WTC11 (cell line): ENCODE measurements at regions not wholly inside any gene's neighbourhood (a gene's known extent, or its start where the extent isn't known, plus 50 kb on each side); places are given as distances from the start of the nearest gene placed in this dataset.

Source experiments
- ATAC-seq: fragments of 200-7000 bp; cut with Tn5 transposase; 2 replicates; pipeline ENCODE4 v1.10.0; 2021; ENCODE audit warnings: mild to moderate bottlenecking, moderate library complexity
- CTCF ChIA-PET: fragments of 300-600 bp; sonication (Branson Sonifier 250); formaldehyde crosslinking; loops from one replicate; lab custom pipeline; 2021; ENCODE audit warnings: antibody characterized with exemption; lab: Charles Lee
- POLR2A ChIA-PET: fragments of 350-600 bp; sonication (Branson Sonifier 250); formaldehyde crosslinking; loops from one replicate; lab custom pipeline; 2021; ENCODE audit warnings: antibody characterized with exemption; lab: Charles Lee
- DNase-seq: peaks from one replicate; pipeline ENCODE4 v3.0.0; 2021; ENCODE audit warnings: low spot score
- H3K27ac Mint-ChIP-seq: 2 replicates; pipeline ENCODE4 v1.8.0; 2021; ENCODE audit warnings: mixed read lengths
- H3K27me3 Mint-ChIP-seq: 2 replicates; pipeline ENCODE4 v1.8.0; 2021; ENCODE audit warnings: low read depth, mild to moderate bottlenecking, moderate library complexity, mixed read lengths
- H3K36me3 Mint-ChIP-seq: 2 replicates; pipeline ENCODE4 v1.8.0; 2021; ENCODE audit warnings: mixed read lengths
- H3K4me1 Mint-ChIP-seq: 2 replicates; pipeline ENCODE4 v1.8.0; 2022; ENCODE audit warnings: mixed read lengths
- H3K4me3 Mint-ChIP-seq: 2 replicates; pipeline ENCODE4 v1.8.0; 2021; ENCODE audit warnings: mild to moderate bottlenecking, moderate library complexity, mixed read lengths
- H3K9me3 Mint-ChIP-seq: 2 replicates; pipeline ENCODE4 v1.8.0; 2021; ENCODE audit warnings: mixed read lengths
- ESRRA ChIP-seq: sonication (generic); formaldehyde crosslinking; IDR thresholded peaks from 2 replicates; pipeline ENCODE4 v1.8.1; 2022; ENCODE audit warnings: mild to moderate bottlenecking, missing genetic modification reagents, borderline replicate concordance
- GRHL2 ChIP-seq: fragments of 250-450 bp; sonication (Bioruptor Pico); IDR thresholded peaks from 2 replicates; pipeline ENCODE4 v1.8.0; 2022; ENCODE audit warnings: mild to moderate bottlenecking, moderate library complexity; ENCODE audit not compliant: insufficient replicate concordance, severe bottlenecking
- JAZF1 ChIP-seq: fragments of 250-450 bp; sonication (Bioruptor Pico); IDR thresholded peaks from 2 replicates; pipeline ENCODE4 v1.9.0; 2021; ENCODE audit warnings: moderate library complexity, mild to moderate bottlenecking, inconsistent platforms
- NFATC4 ChIP-seq: fragments of 250-450 bp; sonication (Bioruptor Pico); IDR thresholded peaks from 2 replicates; pipeline ENCODE4 v1.9.0; 2021; ENCODE audit warnings: mild to moderate bottlenecking
- NFE2L1 ChIP-seq: sonication (generic); formaldehyde crosslinking; IDR thresholded peaks from 2 replicates; pipeline ENCODE4 v1.8.1; 2023; ENCODE audit warnings: missing genetic modification reagents
- NR1H2 ChIP-seq: sonication (generic); formaldehyde crosslinking; IDR thresholded peaks from 2 replicates; pipeline ENCODE4 v1.9.0; 2021; ENCODE audit warnings: mild to moderate bottlenecking, moderate library complexity, missing genetic modification reagents
- TCF7 ChIP-seq: sonication (generic); formaldehyde crosslinking; IDR thresholded peaks from 2 replicates; pipeline ENCODE4 v1.8.0; 2022; ENCODE audit warnings: mild to moderate bottlenecking, low read depth, missing genetic modification reagents, moderate library complexity
- TEAD1 ChIP-seq: sonication (generic); formaldehyde crosslinking; IDR thresholded peaks from 2 replicates; pipeline ENCODE4 v1.8.0; 2022; ENCODE audit warnings: mild to moderate bottlenecking, missing genetic modification reagents
- ZNF121 ChIP-seq: sonication (generic); formaldehyde crosslinking; IDR thresholded peaks from 2 replicates; pipeline ENCODE4 v1.8.0; 2023; ENCODE audit warnings: missing genetic modification reagents
- ZNF232 ChIP-seq: sonication (generic); formaldehyde crosslinking; IDR thresholded peaks from 2 replicates; pipeline ENCODE4 v1.8.0; 2022; ENCODE audit warnings: mild to moderate bottlenecking, missing genetic modification reagents
- ZNF317 ChIP-seq: sonication (generic); formaldehyde crosslinking; IDR thresholded peaks from 2 replicates; pipeline ENCODE4 v1.8.1; 2023; ENCODE audit warnings: low read depth, mild to moderate bottlenecking, moderate library complexity, missing genetic modification reagents, borderline replicate concordance
- ZNF423 ChIP-seq: fragments of 250-450 bp; sonication (Bioruptor Pico); IDR thresholded peaks from 2 replicates; pipeline ENCODE4 v2.1.2; 2022; ENCODE audit warnings: mild to moderate bottlenecking, moderate library complexity
- TF ChIP-seq, protein P1 (sequence below): fragments of 250-450 bp; sonication (Bioruptor Pico); IDR thresholded peaks from 2 replicates; pipeline ENCODE4 v1.9.0; 2021; ENCODE audit warnings: mild to moderate bottlenecking
- TF ChIP-seq, protein P2 (sequence below): sonication (generic); formaldehyde crosslinking; IDR thresholded peaks from 2 replicates; pipeline ENCODE4 v1.8.0; 2023; ENCODE audit warnings: missing genetic modification reagents, mild to moderate bottlenecking, borderline replicate concordance
- TF ChIP-seq, protein P3 (sequence below): sonication (generic); formaldehyde crosslinking; IDR thresholded peaks from 2 replicates; pipeline ENCODE4 v1.8.0; 2022; ENCODE audit warnings: mild to moderate bottlenecking, missing genetic modification reagents
- TF ChIP-seq, protein P4 (sequence below): sonication (generic); formaldehyde crosslinking; IDR thresholded peaks from 2 replicates; pipeline ENCODE4 v1.8.1; 2023; ENCODE audit warnings: mild to moderate bottlenecking, missing genetic modification reagents, borderline replicate concordance

DNA sequence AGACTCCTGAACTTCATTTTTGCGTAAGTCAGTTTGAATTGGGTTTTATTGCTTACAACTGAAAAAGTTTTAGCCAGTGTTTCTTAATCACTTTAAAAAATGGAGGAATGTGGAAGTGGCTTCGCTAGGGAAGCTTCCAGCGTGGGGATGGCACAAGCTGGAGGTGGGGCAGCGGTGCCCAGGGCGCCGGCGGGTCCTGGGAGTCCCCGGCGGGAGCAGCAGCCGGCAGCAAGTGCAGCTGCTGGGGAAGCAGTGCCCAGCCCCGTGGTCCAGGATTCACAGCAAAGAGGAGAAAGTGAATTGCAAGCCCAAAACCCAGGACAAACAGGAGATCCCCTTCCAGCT is 301.8 kb upstream of the PROK2 start (continued):
- TF ChIP-seq, protein P1, sequence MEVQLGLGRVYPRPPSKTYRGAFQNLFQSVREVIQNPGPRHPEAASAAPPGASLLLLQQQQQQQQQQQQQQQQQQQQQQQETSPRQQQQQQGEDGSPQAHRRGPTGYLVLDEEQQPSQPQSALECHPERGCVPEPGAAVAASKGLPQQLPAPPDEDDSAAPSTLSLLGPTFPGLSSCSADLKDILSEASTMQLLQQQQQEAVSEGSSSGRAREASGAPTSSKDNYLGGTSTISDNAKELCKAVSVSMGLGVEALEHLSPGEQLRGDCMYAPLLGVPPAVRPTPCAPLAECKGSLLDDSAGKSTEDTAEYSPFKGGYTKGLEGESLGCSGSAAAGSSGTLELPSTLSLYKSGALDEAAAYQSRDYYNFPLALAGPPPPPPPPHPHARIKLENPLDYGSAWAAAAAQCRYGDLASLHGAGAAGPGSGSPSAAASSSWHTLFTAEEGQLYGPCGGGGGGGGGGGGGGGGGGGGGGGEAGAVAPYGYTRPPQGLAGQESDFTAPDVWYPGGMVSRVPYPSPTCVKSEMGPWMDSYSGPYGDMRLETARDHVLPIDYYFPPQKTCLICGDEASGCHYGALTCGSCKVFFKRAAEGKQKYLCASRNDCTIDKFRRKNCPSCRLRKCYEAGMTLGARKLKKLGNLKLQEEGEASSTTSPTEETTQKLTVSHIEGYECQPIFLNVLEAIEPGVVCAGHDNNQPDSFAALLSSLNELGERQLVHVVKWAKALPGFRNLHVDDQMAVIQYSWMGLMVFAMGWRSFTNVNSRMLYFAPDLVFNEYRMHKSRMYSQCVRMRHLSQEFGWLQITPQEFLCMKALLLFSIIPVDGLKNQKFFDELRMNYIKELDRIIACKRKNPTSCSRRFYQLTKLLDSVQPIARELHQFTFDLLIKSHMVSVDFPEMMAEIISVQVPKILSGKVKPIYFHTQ (CRISPR knock-in tag) = no peak
- TF ChIP-seq ZNF423 (no peak), TCF7 (CRISPR knock-in tag) (no peak), ZNF317 (CRISPR knock-in tag) (no peak), JAZF1 (no peak)
- TF ChIP-seq, protein P2, sequence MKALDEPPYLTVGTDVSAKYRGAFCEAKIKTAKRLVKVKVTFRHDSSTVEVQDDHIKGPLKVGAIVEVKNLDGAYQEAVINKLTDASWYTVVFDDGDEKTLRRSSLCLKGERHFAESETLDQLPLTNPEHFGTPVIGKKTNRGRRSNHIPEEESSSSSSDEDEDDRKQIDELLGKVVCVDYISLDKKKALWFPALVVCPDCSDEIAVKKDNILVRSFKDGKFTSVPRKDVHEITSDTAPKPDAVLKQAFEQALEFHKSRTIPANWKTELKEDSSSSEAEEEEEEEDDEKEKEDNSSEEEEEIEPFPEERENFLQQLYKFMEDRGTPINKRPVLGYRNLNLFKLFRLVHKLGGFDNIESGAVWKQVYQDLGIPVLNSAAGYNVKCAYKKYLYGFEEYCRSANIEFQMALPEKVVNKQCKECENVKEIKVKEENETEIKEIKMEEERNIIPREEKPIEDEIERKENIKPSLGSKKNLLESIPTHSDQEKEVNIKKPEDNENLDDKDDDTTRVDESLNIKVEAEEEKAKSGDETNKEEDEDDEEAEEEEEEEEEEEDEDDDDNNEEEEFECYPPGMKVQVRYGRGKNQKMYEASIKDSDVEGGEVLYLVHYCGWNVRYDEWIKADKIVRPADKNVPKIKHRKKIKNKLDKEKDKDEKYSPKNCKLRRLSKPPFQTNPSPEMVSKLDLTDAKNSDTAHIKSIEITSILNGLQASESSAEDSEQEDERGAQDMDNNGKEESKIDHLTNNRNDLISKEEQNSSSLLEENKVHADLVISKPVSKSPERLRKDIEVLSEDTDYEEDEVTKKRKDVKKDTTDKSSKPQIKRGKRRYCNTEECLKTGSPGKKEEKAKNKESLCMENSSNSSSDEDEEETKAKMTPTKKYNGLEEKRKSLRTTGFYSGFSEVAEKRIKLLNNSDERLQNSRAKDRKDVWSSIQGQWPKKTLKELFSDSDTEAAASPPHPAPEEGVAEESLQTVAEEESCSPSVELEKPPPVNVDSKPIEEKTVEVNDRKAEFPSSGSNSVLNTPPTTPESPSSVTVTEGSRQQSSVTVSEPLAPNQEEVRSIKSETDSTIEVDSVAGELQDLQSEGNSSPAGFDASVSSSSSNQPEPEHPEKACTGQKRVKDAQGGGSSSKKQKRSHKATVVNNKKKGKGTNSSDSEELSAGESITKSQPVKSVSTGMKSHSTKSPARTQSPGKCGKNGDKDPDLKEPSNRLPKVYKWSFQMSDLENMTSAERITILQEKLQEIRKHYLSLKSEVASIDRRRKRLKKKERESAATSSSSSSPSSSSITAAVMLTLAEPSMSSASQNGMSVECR = no peak

DNA sequence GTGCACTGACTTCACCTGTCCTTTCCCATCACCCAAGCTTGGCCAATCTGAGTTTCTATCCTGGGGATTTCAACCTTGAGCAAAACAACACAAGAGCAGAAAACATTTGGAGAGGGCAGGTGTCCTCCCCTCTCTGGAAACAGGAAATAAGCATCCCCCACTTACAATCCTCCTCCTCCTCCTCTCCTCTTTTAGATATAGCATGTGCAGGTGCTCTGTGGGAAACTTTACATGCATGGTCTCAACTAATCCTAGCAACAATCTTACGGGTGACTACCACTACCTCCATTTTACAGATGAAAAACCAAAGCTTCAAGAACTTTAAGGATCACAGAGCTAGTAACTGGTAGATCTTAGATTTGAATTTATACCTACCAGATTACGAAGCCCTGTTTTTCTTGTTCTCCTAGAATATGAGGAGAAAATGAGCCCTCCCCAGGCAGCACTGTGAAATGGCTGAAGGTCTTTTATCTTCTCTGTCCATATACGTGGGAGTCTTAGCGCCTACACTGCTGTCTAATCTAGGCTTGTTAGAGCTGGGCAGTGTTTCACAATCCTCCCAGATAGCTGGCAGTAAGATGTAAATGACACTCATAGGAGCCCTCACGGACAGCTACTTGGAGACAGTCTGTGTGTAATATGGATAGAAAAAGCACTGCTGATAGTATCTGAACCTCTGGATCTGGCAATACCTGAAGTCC is 301.2 kb upstream of the PROK2 start:
- POLR2A ChIA-PET = no interaction called here
- Mint-ChIP-seq H3K9me3 (no peaks in the 10 kb centered on the region), H3K36me3 (no peaks in the 10 kb centered on the region; the same call in 1 of the 2 replicates), H3K27ac (no peak overlapping the region), H3K4me1 (peaks cover 26% of the 10 kb centered on the region), H3K4me3 (no peak overlapping the region), H3K27me3 (no peaks in the 10 kb centered on the region; the same call in 1 of the 2 replicates)
- ATAC-seq (no peak), DNase-seq (no peak)
- TF ChIP-seq GRHL2 (CRISPR knock-in tag) (no peak), NFATC4 (CRISPR knock-in tag) (no peak), TEAD1 (CRISPR knock-in tag) (no peak), NFE2L1 (CRISPR knock-in tag) (no peak)
- CTCF ChIA-PET = interaction anchor here (1.2 kb wide), 1 partner anchor 211 kb away, joined by 3 read pairs; no protein-coding TSS in a partner anchor

DNA sequence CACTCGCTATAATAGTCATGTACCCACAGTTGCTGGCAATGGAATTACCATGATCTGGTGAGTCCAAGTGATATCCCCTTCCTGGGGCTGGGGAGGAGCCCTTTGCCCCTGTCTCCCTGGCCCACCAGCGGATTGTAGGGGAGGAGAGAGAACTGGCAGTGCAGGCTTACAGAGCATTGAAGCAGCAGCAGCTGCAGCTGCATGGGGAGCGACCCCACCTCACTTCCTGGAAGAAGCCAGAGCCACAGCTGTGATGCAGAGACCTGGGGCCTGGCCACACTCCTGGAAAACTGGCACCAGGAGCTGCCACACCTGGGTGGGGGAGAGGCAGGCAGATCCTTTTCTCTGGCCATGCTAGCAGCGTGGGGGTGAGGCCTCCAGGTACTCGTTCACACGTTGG is 300.1 kb upstream of the PROK2 start:
- no peak for DNase-seq
- CTCF ChIA-PET = no interaction called here
- Mint-ChIP-seq H3K4me3 (no peak overlapping the region), H3K4me1 (peaks cover 37% of the 10 kb centered on the region), H3K9me3 (peaks cover 8% of the 10 kb centered on the region), H3K27ac (no peak overlapping the region), H3K27me3 (no peaks in the 10 kb centered on the region; the same call in 1 of the 2 replicates), H3K36me3 (no peaks in the 10 kb centered on the region; the same call in 1 of the 2 replicates)
- POLR2A ChIA-PET = no interaction called here
- ATAC-seq = no peak
- TF ChIP-seq GRHL2 (CRISPR knock-in tag) (no peak), ZNF121 (no peak), ESRRA (no peak), ZNF232 (CRISPR knock-in tag) (no peak), ZNF317 (CRISPR knock-in tag) (no peak), NR1H2 (CRISPR knock-in tag) (no peak)
- TF ChIP-seq, protein P3, sequence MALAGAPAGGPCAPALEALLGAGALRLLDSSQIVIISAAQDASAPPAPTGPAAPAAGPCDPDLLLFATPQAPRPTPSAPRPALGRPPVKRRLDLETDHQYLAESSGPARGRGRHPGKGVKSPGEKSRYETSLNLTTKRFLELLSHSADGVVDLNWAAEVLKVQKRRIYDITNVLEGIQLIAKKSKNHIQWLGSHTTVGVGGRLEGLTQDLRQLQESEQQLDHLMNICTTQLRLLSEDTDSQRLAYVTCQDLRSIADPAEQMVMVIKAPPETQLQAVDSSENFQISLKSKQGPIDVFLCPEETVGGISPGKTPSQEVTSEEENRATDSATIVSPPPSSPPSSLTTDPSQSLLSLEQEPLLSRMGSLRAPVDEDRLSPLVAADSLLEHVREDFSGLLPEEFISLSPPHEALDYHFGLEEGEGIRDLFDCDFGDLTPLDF = no peak
- TF ChIP-seq, protein P4, sequence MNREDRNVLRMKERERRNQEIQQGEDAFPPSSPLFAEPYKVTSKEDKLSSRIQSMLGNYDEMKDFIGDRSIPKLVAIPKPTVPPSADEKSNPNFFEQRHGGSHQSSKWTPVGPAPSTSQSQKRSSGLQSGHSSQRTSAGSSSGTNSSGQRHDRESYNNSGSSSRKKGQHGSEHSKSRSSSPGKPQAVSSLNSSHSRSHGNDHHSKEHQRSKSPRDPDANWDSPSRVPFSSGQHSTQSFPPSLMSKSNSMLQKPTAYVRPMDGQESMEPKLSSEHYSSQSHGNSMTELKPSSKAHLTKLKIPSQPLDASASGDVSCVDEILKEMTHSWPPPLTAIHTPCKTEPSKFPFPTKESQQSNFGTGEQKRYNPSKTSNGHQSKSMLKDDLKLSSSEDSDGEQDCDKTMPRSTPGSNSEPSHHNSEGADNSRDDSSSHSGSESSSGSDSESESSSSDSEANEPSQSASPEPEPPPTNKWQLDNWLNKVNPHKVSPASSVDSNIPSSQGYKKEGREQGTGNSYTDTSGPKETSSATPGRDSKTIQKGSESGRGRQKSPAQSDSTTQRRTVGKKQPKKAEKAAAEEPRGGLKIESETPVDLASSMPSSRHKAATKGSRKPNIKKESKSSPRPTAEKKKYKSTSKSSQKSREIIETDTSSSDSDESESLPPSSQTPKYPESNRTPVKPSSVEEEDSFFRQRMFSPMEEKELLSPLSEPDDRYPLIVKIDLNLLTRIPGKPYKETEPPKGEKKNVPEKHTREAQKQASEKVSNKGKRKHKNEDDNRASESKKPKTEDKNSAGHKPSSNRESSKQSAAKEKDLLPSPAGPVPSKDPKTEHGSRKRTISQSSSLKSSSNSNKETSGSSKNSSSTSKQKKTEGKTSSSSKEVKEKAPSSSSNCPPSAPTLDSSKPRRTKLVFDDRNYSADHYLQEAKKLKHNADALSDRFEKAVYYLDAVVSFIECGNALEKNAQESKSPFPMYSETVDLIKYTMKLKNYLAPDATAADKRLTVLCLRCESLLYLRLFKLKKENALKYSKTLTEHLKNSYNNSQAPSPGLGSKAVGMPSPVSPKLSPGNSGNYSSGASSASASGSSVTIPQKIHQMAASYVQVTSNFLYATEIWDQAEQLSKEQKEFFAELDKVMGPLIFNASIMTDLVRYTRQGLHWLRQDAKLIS (CRISPR knock-in tag) = no peak
